ENCODE measurements at regions not wholly inside any gene's neighbourhood (a gene's known extent, or its start where the extent isn't known, plus 50 kb on each side); places are given as distances from the start of the nearest gene placed in this dataset.

DNA sequence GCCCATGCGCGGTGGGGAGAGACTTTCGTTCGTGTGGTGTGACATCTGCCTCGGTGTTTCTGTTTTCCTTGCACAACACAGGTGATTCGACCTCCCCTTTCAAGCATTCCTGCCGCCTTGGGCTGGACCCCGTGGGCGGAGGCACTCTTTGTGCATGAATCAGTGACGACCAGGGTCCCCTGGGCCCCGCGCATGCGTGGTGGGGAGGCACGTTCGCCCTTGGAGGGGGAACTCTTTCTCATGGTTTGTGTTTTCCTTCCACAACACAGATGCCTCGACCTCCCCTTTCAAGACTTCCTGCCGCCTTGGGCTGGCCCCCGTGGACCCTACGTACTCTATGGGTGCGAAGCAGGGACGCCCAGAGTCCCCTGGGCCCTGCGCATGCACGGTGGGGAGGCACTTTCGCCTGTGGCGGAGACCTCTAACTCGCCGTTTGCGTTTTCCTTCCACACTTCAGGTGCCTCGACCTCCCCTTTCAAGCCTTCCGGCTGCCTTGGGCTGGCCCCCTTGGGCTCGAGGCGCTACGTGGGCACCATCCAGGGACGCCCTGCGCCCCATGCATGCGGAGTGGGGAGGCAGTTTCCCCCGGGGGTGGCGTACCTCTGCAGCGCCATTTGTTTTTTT is 340.9 kb downstream of the ALG10 start:
- Histone ChIP-seq H3K4me3 (no peak overlapping the region), H3K36me3 (no peaks in the 10 kb centered on the region), H3K9me3 (peaks cover 13 to 35% of the 10 kb centered on the region in 2 donors), H3K27ac (no peak overlapping the region), H3K4me1 (no peaks in the 10 kb centered on the region), H3K27me3 (peaks cover 4% of the 10 kb centered on the region)
- no peak for DNase-seq
- WGBS, 2 donors (ENCODE audit: low coverage in 1 of 2), result 68 to 80% methylated on average over 2 to 39 of the region's 39 CpGs
- in situ Hi-C loops (cut with MboI; ENCODE audit: low pct_ligation_motif_present in 1 of 4, low pct_unique_long_range_greater_than_20kb in 1 of 4, low sequenced_read_pairs in 3 of 4) (no loop called here), intact Hi-C loops (cut with DNase I; ENCODE audit: low total_unique reads) (no loop called here)
- TF ChIP-seq POLR2A (IDR thresholded peaks at IDR 0.05), result no peak
- TF ChIP-seq, protein P1, sequence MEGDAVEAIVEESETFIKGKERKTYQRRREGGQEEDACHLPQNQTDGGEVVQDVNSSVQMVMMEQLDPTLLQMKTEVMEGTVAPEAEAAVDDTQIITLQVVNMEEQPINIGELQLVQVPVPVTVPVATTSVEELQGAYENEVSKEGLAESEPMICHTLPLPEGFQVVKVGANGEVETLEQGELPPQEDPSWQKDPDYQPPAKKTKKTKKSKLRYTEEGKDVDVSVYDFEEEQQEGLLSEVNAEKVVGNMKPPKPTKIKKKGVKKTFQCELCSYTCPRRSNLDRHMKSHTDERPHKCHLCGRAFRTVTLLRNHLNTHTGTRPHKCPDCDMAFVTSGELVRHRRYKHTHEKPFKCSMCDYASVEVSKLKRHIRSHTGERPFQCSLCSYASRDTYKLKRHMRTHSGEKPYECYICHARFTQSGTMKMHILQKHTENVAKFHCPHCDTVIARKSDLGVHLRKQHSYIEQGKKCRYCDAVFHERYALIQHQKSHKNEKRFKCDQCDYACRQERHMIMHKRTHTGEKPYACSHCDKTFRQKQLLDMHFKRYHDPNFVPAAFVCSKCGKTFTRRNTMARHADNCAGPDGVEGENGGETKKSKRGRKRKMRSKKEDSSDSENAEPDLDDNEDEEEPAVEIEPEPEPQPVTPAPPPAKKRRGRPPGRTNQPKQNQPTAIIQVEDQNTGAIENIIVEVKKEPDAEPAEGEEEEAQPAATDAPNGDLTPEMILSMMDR (IDR thresholded peaks at IDR 0.05), result no peak
- no peak for TF ChIP-seq POLR2AphosphoS5 (IDR thresholded peaks at IDR 0.05)
- TF ChIP-seq EP300 (IDR thresholded peaks at IDR 0.05; ENCODE audit: low read depth), result no peak

DNA sequence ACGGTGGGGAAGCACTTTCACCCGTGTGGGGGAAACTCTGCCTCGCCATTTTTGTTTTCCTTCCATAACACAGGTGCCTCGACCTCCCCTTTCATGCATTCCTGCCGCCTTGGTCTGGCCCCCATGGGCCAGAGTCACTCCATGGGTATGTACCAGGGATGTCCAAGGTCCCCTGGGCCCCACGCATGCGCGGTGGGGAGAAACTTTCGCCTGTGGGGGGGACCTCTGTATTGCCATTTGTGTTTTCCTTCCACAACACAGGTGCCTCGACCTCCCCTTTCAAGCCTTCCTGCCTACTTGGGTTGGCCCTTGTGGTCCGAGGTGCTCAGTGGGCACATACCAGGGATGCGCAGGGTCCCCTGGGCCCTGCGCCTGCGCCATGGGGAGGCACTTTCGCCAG is 345.8 kb downstream of the ALG10 start:
- in situ Hi-C loops (cut with MboI; ENCODE audit: low pct_ligation_motif_present in 1 of 4, low pct_unique_long_range_greater_than_20kb in 1 of 4, low sequenced_read_pairs in 3 of 4) (no loop called here), intact Hi-C loops (cut with DNase I; ENCODE audit: low total_unique reads) (no loop called here)
- WGBS, 2 donors (ENCODE audit: low coverage in 1 of 2), result 50 to 74% methylated on average over 1 to 15 of the region's 15 CpGs
- H3K4me1 ChIP-seq, result no peaks in the 10 kb centered on the region
- no peaks in the 10 kb centered on the region for H3K36me3 ChIP-seq
- H3K27me3 ChIP-seq, result no peaks in the 10 kb centered on the region
- H3K27ac ChIP-seq, result no peak overlapping the region
- TF ChIP-seq, protein P1 (IDR thresholded peaks at IDR 0.05), result no peak
- TF ChIP-seq EP300 (IDR thresholded peaks at IDR 0.05; ENCODE audit: low read depth) (no peak), POLR2A (IDR thresholded peaks at IDR 0.05) (no peak), POLR2AphosphoS5 (IDR thresholded peaks at IDR 0.05) (no peak)
- no peak overlapping the region for H3K4me3 ChIP-seq
- no peak for DNase-seq
- peaks cover 27 to 42% of the 10 kb centered on the region in 2 donors for H3K9me3 ChIP-seq

DNA sequence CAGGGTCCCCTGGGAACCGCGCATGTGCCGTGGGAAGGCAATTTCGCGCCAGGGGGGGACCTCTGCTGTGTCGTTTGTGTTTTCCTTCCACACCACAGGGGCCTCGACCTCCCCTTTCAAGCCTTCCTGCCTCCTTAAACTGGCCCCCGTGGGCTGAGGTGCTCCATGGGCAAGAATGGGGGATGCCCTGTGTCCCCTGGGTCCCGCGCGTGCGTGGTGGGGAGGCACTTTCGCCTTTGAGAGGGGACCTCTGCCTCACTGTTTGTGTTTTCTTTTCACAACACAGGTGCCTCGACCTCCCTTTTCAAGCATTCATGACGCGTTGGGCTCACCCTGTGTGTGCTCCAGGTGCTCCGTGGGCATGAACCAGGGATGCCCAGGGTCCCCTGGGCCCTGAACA is 348.8 kb downstream of the ALG10 start:
- in situ Hi-C loops (cut with MboI; ENCODE audit: low pct_ligation_motif_present in 1 of 4, low pct_unique_long_range_greater_than_20kb in 1 of 4, low sequenced_read_pairs in 3 of 4), result no loop called here

DNA sequence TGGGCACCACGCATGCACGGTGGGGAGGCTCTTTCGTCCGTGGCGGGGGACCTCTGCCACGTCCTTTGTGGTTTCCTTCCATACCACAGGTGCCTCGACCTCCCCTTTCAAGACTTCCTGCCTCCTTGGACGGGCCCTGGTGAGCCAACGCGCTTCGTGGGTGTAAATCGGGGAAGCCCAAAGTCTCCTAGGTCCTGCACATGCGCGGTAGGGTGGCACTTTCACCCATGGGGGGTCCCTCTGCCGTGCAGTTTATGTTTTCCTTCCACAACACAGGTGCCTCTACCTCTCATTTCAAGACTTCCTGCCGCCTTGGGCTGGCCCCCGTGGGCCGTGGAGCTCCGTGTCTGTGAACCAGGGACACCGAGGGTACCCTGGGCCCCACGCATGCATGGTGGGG is 349.7 kb downstream of the ALG10 start:
- in situ Hi-C loops (cut with MboI; ENCODE audit: low pct_ligation_motif_present in 1 of 4, low pct_unique_long_range_greater_than_20kb in 1 of 4, low sequenced_read_pairs in 3 of 4), result no loop called here
- intact Hi-C loops (cut with DNase I; ENCODE audit: low total_unique reads), result no loop called here
- no peak for TF ChIP-seq POLR2A (IDR thresholded peaks at IDR 0.05)
- no peak for TF ChIP-seq EP300 (IDR thresholded peaks at IDR 0.05; ENCODE audit: low read depth)
- TF ChIP-seq, protein P1 (IDR thresholded peaks at IDR 0.05), result no peak
- no peak for TF ChIP-seq POLR2AphosphoS5 (IDR thresholded peaks at IDR 0.05)
- Histone ChIP-seq H3K4me3 (no peak overlapping the region), H3K36me3 (no peaks in the 10 kb centered on the region), H3K9me3 (peaks cover 34 to 45% of the 10 kb centered on the region in 2 donors), H3K4me1 (no peaks in the 10 kb centered on the region), H3K27me3 (no peaks in the 10 kb centered on the region), H3K27ac (no peak overlapping the region)
- no peak for DNase-seq
- WGBS, 2 donors (ENCODE audit: low coverage in 1 of 2), result 74% methylated on average over 21 of the region's 21 CpGs; no CpG with 5 or more reads in 1 of the 2 donors

More for the DNA sequence above, 348.8 kb downstream of the ALG10 start:
- no peak overlapping the region for H3K27ac ChIP-seq
- intact Hi-C loops (cut with DNase I; ENCODE audit: low total_unique reads), result no loop called here
- DNase-seq, result no peak
- no peaks in the 10 kb centered on the region for H3K4me1 ChIP-seq
- no peak overlapping the region for H3K4me3 ChIP-seq
- H3K9me3 ChIP-seq, result peaks cover 39 to 45% of the 10 kb centered on the region in 2 donors
- no peaks in the 10 kb centered on the region for H3K36me3 ChIP-seq
- H3K27me3 ChIP-seq, result no peaks in the 10 kb centered on the region
- TF ChIP-seq POLR2AphosphoS5 (IDR thresholded peaks at IDR 0.05) (no peak), POLR2A (IDR thresholded peaks at IDR 0.05) (no peak), EP300 (IDR thresholded peaks at IDR 0.05; ENCODE audit: low read depth) (no peak)
- TF ChIP-seq, protein P1 (IDR thresholded peaks at IDR 0.05), result no peak
- WGBS, 2 donors (ENCODE audit: low coverage in 1 of 2), result 61 to 69% methylated on average over 10 to 17 of the region's 17 CpGs
